ENCODE measurements at regions not wholly inside any gene's neighbourhood (a gene's known extent, or its start where the extent isn't known, plus 50 kb on each side); places are given as distances from the start of the nearest gene placed in this dataset.

- intact Hi-C loops (cut with micrococcal nuclease): no loop called here
These were observed 292.9 kb upstream of the PDZRN3 start for GRCh38 chr3:73917643-73918042.

GRCh38 chr3:73915886-73916285 lies 291.1 kb upstream of the PDZRN3 start:
- ChIA-PET POLR2A (no interaction called here), CTCF (no interaction called here)
- H3K27me3 ChIP-seq (ENCODE audit: control insufficient read depth in 2 of 2, insufficient read depth in 2 of 2, low read length in 2 of 2): no peaks in the 10 kb centered on the region
- H3K9me3 ChIP-seq (ENCODE audit: control insufficient read depth in 2 of 3, low read length in 3 of 3): no peaks in the 10 kb centered on the region
- no peak overlapping the region for H3K4me3 ChIP-seq (ENCODE audit: low read length)
- Mint-ChIP-seq H3K27ac (no peak overlapping the region), H3K4me1 (no peaks in the 10 kb centered on the region), H3K27me3 (no peaks in the 10 kb centered on the region), H3K9me3 (peaks cover 0 to 7% (median 0%) of the 10 kb centered on the region in 11 donors), H3K36me3 (no peaks in the 10 kb centered on the region), H3K4me3 (no peak overlapping the region)
- H3K4me1 ChIP-seq (ENCODE audit: control insufficient read depth in 2 of 2, insufficient read depth in 2 of 2, low read length in 2 of 2): no peaks in the 10 kb centered on the region
- DNase-seq: no peak
- intact Hi-C loops (cut with micrococcal nuclease): no loop called here
- no peaks in the 10 kb centered on the region for H3K36me3 ChIP-seq (ENCODE audit: control insufficient read depth in 2 of 3, insufficient read depth in 3 of 3, low read length in 3 of 3)
- ATAC-seq: no peak
- no peak overlapping the region for H3K27ac ChIP-seq (ENCODE audit: low read depth, low read length)

More at GRCh38 chr3:73917643-73918042, 292.9 kb upstream of the PDZRN3 start:
- no peak overlapping the region for H3K27ac Mint-ChIP-seq
- CTCF ChIA-PET: no interaction called here
- H3K36me3 Mint-ChIP-seq: no peaks in the 10 kb centered on the region
- Histone ChIP-seq H3K4me3 (ENCODE audit: low read length) (no peak overlapping the region), H3K27ac (ENCODE audit: low read depth, low read length) (no peak overlapping the region), H3K27me3 (ENCODE audit: control insufficient read depth in 2 of 2, insufficient read depth in 2 of 2, low read length in 2 of 2) (no peaks in the 10 kb centered on the region), H3K9me3 (ENCODE audit: control insufficient read depth in 2 of 3, low read length in 3 of 3) (no peaks in the 10 kb centered on the region), H3K36me3 (ENCODE audit: control insufficient read depth in 2 of 3, insufficient read depth in 3 of 3, low read length in 3 of 3) (no peaks in the 10 kb centered on the region), H3K4me1 (ENCODE audit: control insufficient read depth in 2 of 2, insufficient read depth in 2 of 2, low read length in 2 of 2) (no peaks in the 10 kb centered on the region)
- H3K4me3 Mint-ChIP-seq: no peak overlapping the region
- H3K4me1 Mint-ChIP-seq: no peaks in the 10 kb centered on the region
- DNase-seq: no peak
- ATAC-seq: no peak
- POLR2A ChIA-PET: no interaction called here
- no peaks in the 10 kb centered on the region for H3K27me3 Mint-ChIP-seq
- peaks cover 0 to 7% (median 0%) of the 10 kb centered on the region in 11 donors for H3K9me3 Mint-ChIP-seq

GRCh38 chr3:73908218-73908617 lies 283.5 kb upstream of the PDZRN3 start:
- Histone ChIP-seq H3K9me3 (ENCODE audit: control insufficient read depth in 2 of 3, low read length in 3 of 3) (no peaks in the 10 kb centered on the region), H3K27me3 (ENCODE audit: control insufficient read depth in 2 of 2, insufficient read depth in 2 of 2, low read length in 2 of 2) (no peaks in the 10 kb centered on the region), H3K36me3 (ENCODE audit: control insufficient read depth in 2 of 3, insufficient read depth in 3 of 3, low read length in 3 of 3) (no peaks in the 10 kb centered on the region), H3K4me3 (ENCODE audit: low read length) (no peak overlapping the region), H3K4me1 (ENCODE audit: control insufficient read depth in 2 of 2, insufficient read depth in 2 of 2, low read length in 2 of 2) (no peaks in the 10 kb centered on the region), H3K27ac (ENCODE audit: low read depth, low read length) (no peak overlapping the region)
- no peak overlapping the region for H3K4me3 Mint-ChIP-seq
- ATAC-seq: no peak
- no peak for DNase-seq
- peaks cover 0 to 22% (median 6%) of the 10 kb centered on the region in 11 donors for H3K9me3 Mint-ChIP-seq
- H3K27ac Mint-ChIP-seq: no peak overlapping the region
- POLR2A ChIA-PET: no interaction called here
- CTCF ChIA-PET: no interaction called here
- no peaks in the 10 kb centered on the region for H3K36me3 Mint-ChIP-seq
- H3K4me1 Mint-ChIP-seq: no peaks in the 10 kb centered on the region
- intact Hi-C loops (cut with micrococcal nuclease): no loop called here
- no peaks in the 10 kb centered on the region for H3K27me3 Mint-ChIP-seq

- intact Hi-C loops (cut with micrococcal nuclease): no loop called here
- ATAC-seq (no peak), DNase-seq (no peak)
- H3K4me1 ChIP-seq (ENCODE audit: control insufficient read depth in 2 of 2, insufficient read depth in 2 of 2, low read length in 2 of 2): no peaks in the 10 kb centered on the region
- POLR2A ChIA-PET: no interaction called here
- H3K9me3 Mint-ChIP-seq: peaks cover 0 to 35% (median 7%) of the 10 kb centered on the region in 11 donors
- H3K36me3 ChIP-seq (ENCODE audit: control insufficient read depth in 2 of 3, insufficient read depth in 3 of 3, low read length in 3 of 3): no peaks in the 10 kb centered on the region
- H3K27ac ChIP-seq (ENCODE audit: low read depth, low read length): no peak overlapping the region
- H3K27ac Mint-ChIP-seq: no peak overlapping the region
- no peak overlapping the region for H3K4me3 ChIP-seq (ENCODE audit: low read length)
- no peaks in the 10 kb centered on the region for H3K4me1 Mint-ChIP-seq
- H3K27me3 ChIP-seq (ENCODE audit: control insufficient read depth in 2 of 2, insufficient read depth in 2 of 2, low read length in 2 of 2): no peaks in the 10 kb centered on the region
- CTCF ChIA-PET: no interaction called here
- H3K36me3 Mint-ChIP-seq: no peaks in the 10 kb centered on the region
- H3K9me3 ChIP-seq (ENCODE audit: control insufficient read depth in 2 of 3, low read length in 3 of 3): no peaks in the 10 kb centered on the region
- H3K4me3 Mint-ChIP-seq: no peak overlapping the region
- no peaks in the 10 kb centered on the region for H3K27me3 Mint-ChIP-seq
These were observed 276.9 kb upstream of the PDZRN3 start for GRCh38 chr3:73901686-73902085.

GRCh38 chr3:73894474-73895213 lies 269.9 kb upstream of the PDZRN3 start:
- no peak overlapping the region for H3K27ac Mint-ChIP-seq
- ATAC-seq: no peak
- Histone ChIP-seq H3K4me1 (ENCODE audit: control insufficient read depth in 2 of 2, insufficient read depth in 2 of 2, low read length in 2 of 2) (no peaks in the 10 kb centered on the region), H3K36me3 (ENCODE audit: control insufficient read depth in 2 of 3, insufficient read depth in 3 of 3, low read length in 3 of 3) (no peaks in the 10 kb centered on the region), H3K27me3 (ENCODE audit: control insufficient read depth in 2 of 2, insufficient read depth in 2 of 2, low read length in 2 of 2) (no peaks in the 10 kb centered on the region), H3K4me3 (ENCODE audit: low read length) (no peak overlapping the region), H3K27ac (ENCODE audit: low read depth, low read length) (no peak overlapping the region), H3K9me3 (ENCODE audit: control insufficient read depth in 2 of 3, low read length in 3 of 3) (no peaks in the 10 kb centered on the region)
- no peak for DNase-seq
- peaks cover 0 to 30% (median 4%) of the 10 kb centered on the region in 11 donors for H3K9me3 Mint-ChIP-seq
- no peaks in the 10 kb centered on the region for H3K4me1 Mint-ChIP-seq
- POLR2A ChIA-PET: no interaction called here
- no peaks in the 10 kb centered on the region for H3K27me3 Mint-ChIP-seq
- CTCF ChIA-PET: no interaction called here
- H3K4me3 Mint-ChIP-seq: no peak overlapping the region
- H3K36me3 Mint-ChIP-seq: no peaks in the 10 kb centered on the region
- intact Hi-C loops (cut with micrococcal nuclease): no loop called here

- ChIA-PET POLR2A (no interaction called here), CTCF (no interaction called here)
- DNase-seq (no peak), ATAC-seq (no peak)
- Mint-ChIP-seq H3K27me3 (no peaks in the 10 kb centered on the region), H3K36me3 (no peaks in the 10 kb centered on the region), H3K4me1 (no peaks in the 10 kb centered on the region), H3K27ac (no peak overlapping the region), H3K9me3 (peaks cover 0 to 23% (median 2%) of the 10 kb centered on the region in 11 donors), H3K4me3 (no peak overlapping the region)
- Histone ChIP-seq H3K27ac (ENCODE audit: low read depth, low read length) (no peak overlapping the region), H3K9me3 (ENCODE audit: control insufficient read depth in 2 of 3, low read length in 3 of 3) (no peaks in the 10 kb centered on the region), H3K4me1 (ENCODE audit: control insufficient read depth in 2 of 2, insufficient read depth in 2 of 2, low read length in 2 of 2) (no peaks in the 10 kb centered on the region), H3K4me3 (ENCODE audit: low read length) (no peak overlapping the region), H3K36me3 (ENCODE audit: control insufficient read depth in 2 of 3, insufficient read depth in 3 of 3, low read length in 3 of 3) (no peaks in the 10 kb centered on the region), H3K27me3 (ENCODE audit: control insufficient read depth in 2 of 2, insufficient read depth in 2 of 2, low read length in 2 of 2) (no peaks in the 10 kb centered on the region)
- intact Hi-C loops (cut with micrococcal nuclease): no loop called here
These were observed 268.3 kb upstream of the PDZRN3 start for GRCh38 chr3:73893089-73893488.

- H3K4me3 Mint-ChIP-seq: no peak overlapping the region
- POLR2A ChIA-PET: no interaction called here
These were observed 261.1 kb upstream of the PDZRN3 start for GRCh38 chr3:73885862-73886261.

More at GRCh38 chr3:73885862-73886261, 261.1 kb upstream of the PDZRN3 start:
- CTCF ChIA-PET: no interaction called here
- Histone ChIP-seq H3K9me3 (ENCODE audit: control insufficient read depth in 2 of 3, low read length in 3 of 3) (no peaks in the 10 kb centered on the region), H3K4me3 (ENCODE audit: low read length) (no peak overlapping the region), H3K4me1 (ENCODE audit: control insufficient read depth in 2 of 2, insufficient read depth in 2 of 2, low read length in 2 of 2) (no peaks in the 10 kb centered on the region), H3K27ac (ENCODE audit: low read depth, low read length) (no peak overlapping the region), H3K27me3 (ENCODE audit: control insufficient read depth in 2 of 2, insufficient read depth in 2 of 2, low read length in 2 of 2) (no peaks in the 10 kb centered on the region), H3K36me3 (ENCODE audit: control insufficient read depth in 2 of 3, insufficient read depth in 3 of 3, low read length in 3 of 3) (no peaks in the 10 kb centered on the region)
- DNase-seq (no peak), ATAC-seq (no peak)
- H3K4me1 Mint-ChIP-seq: no peaks in the 10 kb centered on the region
- peaks cover 0 to 4% (median 0%) of the 10 kb centered on the region in 5 donors for H3K36me3 Mint-ChIP-seq
- no peak overlapping the region for H3K27ac Mint-ChIP-seq
- H3K27me3 Mint-ChIP-seq: no peaks in the 10 kb centered on the region
- intact Hi-C loops (cut with micrococcal nuclease): no loop called here
- H3K9me3 Mint-ChIP-seq: peaks cover 0 to 16% (median 5%) of the 10 kb centered on the region in 11 donors

All from naive thymus-derived CD4-positive, alpha-beta T cell (primary cell).